ENCODE measurements at regions not wholly inside any gene's neighbourhood (a gene's known extent, or its start where the extent isn't known, plus 50 kb on each side); places are given as distances from the start of the nearest gene placed in this dataset.
A peak's percentile ranks its signal among the peaks of the same experiment; 100 is the strongest.

GRCh38 chr3:99418709-99419108 is 219.7 kb upstream of the COL8A1 start (continued):
- TF ChIP-seq ZNF592 (IDR thresholded peaks at IDR 0.05) = no peak
- peak; percentile 69 for TF ChIP-seq ZBED1 (IDR thresholded peaks at IDR 0.05; ENCODE audit: borderline replicate concordance)
- TF ChIP-seq RELB (IDR thresholded peaks at IDR 0.05; ENCODE audit: low read depth) = peak; percentile 43; the same call in 1 of the 2 replicates
- peak; percentile 64 for TF ChIP-seq ATF2 (IDR thresholded peaks at IDR 0.05; ENCODE audit: low read length)
- no peak for TF ChIP-seq IRF5 (IDR thresholded peaks at IDR 0.05; ENCODE audit: borderline replicate concordance)
- TF ChIP-seq EP300 (IDR thresholded peaks at IDR 0.05; ENCODE audit: borderline replicate concordance in 1 of 2, control insufficient read depth in 1 of 2, low read depth in 2 of 2, low read length in 2 of 2) = peak in 1 of 2 experiments; percentile 41; a peak in 2 of 4 replicates
- TF ChIP-seq BCL11A (IDR thresholded peaks at IDR 0.05; ENCODE audit: low read depth, low read length) = peak; percentile 56; the same call in 1 of the 2 replicates
- no peak for TF ChIP-seq ELK1 (IDR thresholded peaks at IDR 0.05; ENCODE audit: low read depth, low read length)
- TF ChIP-seq PAX5 (IDR thresholded peaks at IDR 0.05; ENCODE audit: borderline replicate concordance, low read depth, low read length) = peak; percentile 55; the same call in 1 of the 2 replicates
- TF ChIP-seq RCOR1 (conservative IDR thresholded peaks at IDR 0.05; ENCODE audit: low read depth, low read length) = no peak
- TF ChIP-seq YY1 (IDR thresholded peaks at IDR 0.05; ENCODE audit: low read depth, low read length) = peak; percentile 24; the same call in 1 of the 2 replicates
- TF ChIP-seq CBX5 (IDR thresholded peaks at IDR 0.05; ENCODE audit: low read depth) = peak; percentile 65; the same call in 1 of the 2 replicates
- TF ChIP-seq KAT2A (conservative IDR thresholded peaks at IDR 0.05; ENCODE audit: control insufficient read depth, low read depth, low read length) = no peak
- TF ChIP-seq WRNIP1 (IDR thresholded peaks at IDR 0.05; ENCODE audit: borderline replicate concordance, low read depth, low read length) = no peak
- peak; percentile 63; the same call in 1 of the 2 replicates for TF ChIP-seq POLR2AphosphoS5 (IDR thresholded peaks at IDR 0.05; ENCODE audit: low read length)
- no peak for TF ChIP-seq NRF1 (conservative IDR thresholded peaks at IDR 0.05; ENCODE audit: low read depth, low read length)
- TF ChIP-seq FOXM1 (IDR thresholded peaks at IDR 0.05; ENCODE audit: low read depth, low read length) = peak; percentile 74
- TF ChIP-seq RAD51 (IDR thresholded peaks at IDR 0.05) = peak; percentile 67
- TF ChIP-seq TCF12 (IDR thresholded peaks at IDR 0.05; ENCODE audit: low read depth, low read length) = peak; percentile 41; the same call in 1 of the 2 replicates
- 0 out of 2 replicates have a peak, but pooled peaks have one; percentile 49 for TF ChIP-seq SMARCA5 (IDR thresholded peaks at IDR 0.05)
